HepG2 (cell line): ENCODE measurements at regions not wholly inside any gene's neighbourhood (a gene's known extent, or its start where the extent isn't known, plus 50 kb on each side); places are given as distances from the start of the nearest gene placed in this dataset.

Experiments
- ATAC-seq: fragments of 200-7000 bp; cut with Tn5 transposase; 3 replicates; pipeline ENCODE4 v1.9.1; 2020; ENCODE audit warnings: mild to moderate bottlenecking, moderate library complexity
- BruUV-seq: library from RNA; stranded (reverse); fragments of 400-500 nt; replicated peaks from 2 replicates; lab custom pipeline; 2021; lab: Mats Ljungman, UMichigan
- CTCF ChIA-PET: fragments of 300-600 bp; formaldehyde crosslinking; extraction: SDS; loops from one replicate; lab custom pipeline; 2021; ENCODE audit warnings: low total read pairs, inconsistent platforms, low intra/inter-chr PET ratio; lab: Yijun Ruan, JAX
- POLR2A ChIA-PET: fragments of 350-600 bp; sonication (Branson Sonifier 250); formaldehyde crosslinking; loops from one replicate; lab custom pipeline; 2020; ENCODE audit warnings: antibody characterized with exemption, inconsistent platforms; lab: Yijun Ruan, JAX
- DNase-seq: peaks from one replicate; pipeline ENCODE4 v3.0.0-alpha.2; 2015; ENCODE audit warnings: low spot score
- FAIRE-seq: peaks from 3 replicates; lab custom pipeline; 2011; peaks lifted over from hg19 to GRCh38; lab: Jason Lieb, UNC
- H2AFZ ChIP-seq: one replicate; pipeline ENCODE4 v1.6.1; 2011; ENCODE audit warnings: low read length, inconsistent platforms
- H3K27ac ChIP-seq: fragments of 300-600 bp; 3 replicates; pipeline ENCODE4 v1.8.0; 2011; ENCODE audit warnings: mixed run types, mild to moderate bottlenecking, mixed read lengths, low read length, inconsistent platforms; ENCODE audit not compliant: insufficient read depth; ENCODE audit errors: extremely low read length
- H3K27me3 ChIP-seq, 2 experiments: fragments of 200-600 bp in 1 of 2; 2 replicates in 1 of 2; 3 replicates in 1 of 2; pipeline versions ENCODE4 v1.6.0 to v1.8.0; 2011; ENCODE audit warnings: low read length in 2 of 2, mild to moderate bottlenecking in 2 of 2, moderate library complexity in 2 of 2, inconsistent platforms in 1 of 2; ENCODE audit not compliant: insufficient read depth in 2 of 2, control insufficient read depth in 1 of 2
- H3K36me3 ChIP-seq, 2 experiments: fragments of 200-600 bp in 1 of 2; replicated peaks in 1 of 2; 2 replicates in 1 of 2; 3 replicates in 1 of 2; pipeline versions ENCODE4 v1.5.1 to v1.8.0; 2011; ENCODE audit warnings: low read length in 2 of 2, inconsistent platforms in 1 of 2; ENCODE audit not compliant: insufficient read depth in 2 of 2, control insufficient read depth in 1 of 2
- H3K4me1 ChIP-seq: 2 replicates; pipeline ENCODE4 v1.5.1; 2012; ENCODE audit warnings: low read length, inconsistent platforms; ENCODE audit not compliant: insufficient read depth
- H3K4me2 ChIP-seq: 2 replicates; pipeline ENCODE4 v1.6.0; 2011; ENCODE audit warnings: low read depth, low read length, inconsistent platforms
- H3K4me3 ChIP-seq, 3 experiments: fragments of 200-600 bp in 1 of 3; sonication (generic), shearing (Covaris generic) in 1 of 3; replicated peaks in 1 of 3; 2 replicates each; pipeline ENCODE4 v1.5.1; 2011 to 2016; ENCODE audit warnings: low read length in 3 of 3, inconsistent platforms in 2 of 3, low read depth in 2 of 3, mild to moderate bottlenecking in 2 of 3, control low read depth in 1 of 3, mixed read lengths in 1 of 3; ENCODE audit not compliant: insufficient read depth in 1 of 3
- H3K79me2 ChIP-seq: one replicate; pipeline ENCODE4 v1.6.1; 2011; ENCODE audit warnings: low read length, inconsistent platforms; ENCODE audit not compliant: insufficient read depth
- H3K9ac ChIP-seq: 2 replicates; pipeline ENCODE4 v1.6.0; 2011; ENCODE audit warnings: mild to moderate bottlenecking, low read depth, low read length, inconsistent platforms; ENCODE audit not compliant: insufficient read depth
- H3K9me3 ChIP-seq: 2 replicates; pipeline ENCODE4 v1.5.1; 2012; ENCODE audit warnings: mild to moderate bottlenecking, low read length
- H4K20me1 ChIP-seq: 2 replicates; pipeline ENCODE4 v1.6.0; 2011; ENCODE audit warnings: inconsistent platforms, mild to moderate bottlenecking, low read length, moderate library complexity; ENCODE audit not compliant: insufficient read depth
- ATRX ChIP-seq: sonication (generic); formaldehyde crosslinking; IDR thresholded peaks from 2 replicates; pipeline ENCODE4 v1.4.0; 2020; ENCODE audit warnings: missing genetic modification reagents, borderline replicate concordance
- CREM ChIP-seq, 2 experiments: sonication (generic) in 1 of 2; formaldehyde crosslinking in 1 of 2; IDR thresholded peaks; 2 replicates each; pipeline versions ENCODE4 v1.4.0 to v1.6.1; 2016 to 2020; ENCODE audit warnings: antibody characterized with exemption in 1 of 2, mild to moderate bottlenecking in 1 of 2, missing genetic modification reagents in 1 of 2
- GLMP ChIP-seq: sonication (generic); formaldehyde crosslinking; IDR thresholded peaks from 2 replicates; pipeline ENCODE4 v1.9.0; 2021; ENCODE audit warnings: missing genetic modification reagents, mild to moderate bottlenecking, borderline replicate concordance
- HMG20A ChIP-seq: IDR thresholded peaks from 2 replicates; pipeline ENCODE4 v1.6.1; 2016; ENCODE audit warnings: borderline replicate concordance
- KDM6A ChIP-seq: IDR thresholded peaks from 2 replicates; pipeline ENCODE4 v1.6.1; 2016; ENCODE audit warnings: low read depth
- LRRFIP1 ChIP-seq: sonication (generic); formaldehyde crosslinking; conservative IDR thresholded peaks from 2 replicates; pipeline ENCODE4 v1.4.0; 2020; ENCODE audit warnings: missing genetic modification reagents
- NPAS2 ChIP-seq: sonication (generic); formaldehyde crosslinking; IDR thresholded peaks from 2 replicates; pipeline ENCODE4 v1.8.0; 2022; ENCODE audit warnings: mild to moderate bottlenecking, missing genetic modification reagents, borderline replicate concordance
- PAF1 ChIP-seq: IDR thresholded peaks from 2 replicates; pipeline ENCODE4 v1.6.1; 2016; ENCODE audit warnings: missing genetic modification reagents, missing compliant biosample characterization
- ZIK1 ChIP-seq: sonication (generic); formaldehyde crosslinking; IDR thresholded peaks from 2 replicates; pipeline ENCODE4 v1.5.0; 2020; ENCODE audit warnings: mild to moderate bottlenecking, low read depth, missing genetic modification reagents, borderline replicate concordance
- ZNF264 ChIP-seq: sonication (generic); formaldehyde crosslinking; IDR thresholded peaks from 2 replicates; pipeline ENCODE4 v1.4.0; 2020; ENCODE audit warnings: missing genetic modification reagents
- WGBS: methylation state at CpG from one replicate; pipeline ENCODE4 v1.1.6; 2017; ENCODE audit warnings: low lambda C conversion rate; 5-methylcytosine and 5-hydroxymethylcytosine counted together
- in situ Hi-C: cut with HindIII; loops from 2 replicates; pipeline ENCODE4 v1.10.0; 2017; ENCODE audit warnings: low pct_unique_long_range_greater_than_20kb; ENCODE audit not compliant: extremely low pct_ligation_motif_present
- intact Hi-C: fragments of 100-400 bp; cut with micrococcal nuclease; formaldehyde crosslinking; loops from one replicate; pipeline ENCODE4 v1.10.0; 2022; ENCODE audit not compliant: unreplicated experiment

- POLR2A ChIA-PET = no interaction called here
- H3K4me3 ChIP-seq = no peak overlapping the region
- CTCF ChIA-PET = no interaction called here
- BruUV-seq = no TSS peak
- in situ Hi-C loops = no loop called here
- TF ChIP-seq KDM6A (CRISPR knock-in tag) (no peak), GLMP (no peak), ATRX (CRISPR knock-in tag) (no peak), ZNF264 (CRISPR knock-in tag) (no peak), NPAS2 (CRISPR knock-in tag) (no peak), HMG20A (CRISPR knock-in tag) (no peak), ZIK1 (CRISPR knock-in tag) (no peak), CREM (IDR thresholded peaks at IDR 0.05) (no peak), CREM (CRISPR knock-in tag; IDR thresholded peaks at IDR 0.05) (no peak), LRRFIP1 (CRISPR knock-in tag) (no peak), PAF1 (CRISPR knock-in tag) (no peak)
- ATAC-seq = no peak
- FAIRE-seq = no peak
- H3K36me3 ChIP-seq = no peaks in the 10 kb centered on the region
- no peaks in the 10 kb centered on the region for H4K20me1 ChIP-seq
- H3K4me1 ChIP-seq = no peaks in the 10 kb centered on the region
- 13% methylated on average over 1 of the region's 1 CpG for WGBS
- no peaks in the 10 kb centered on the region for H3K9me3 ChIP-seq
- DNase-seq = no peak
- no peak overlapping the region for H3K9ac ChIP-seq
- H3K79me2 ChIP-seq = no peaks in the 10 kb centered on the region
- no peak overlapping the region for H3K27ac ChIP-seq
- intact Hi-C loops = no loop called here
- H3K27me3 ChIP-seq = no peaks in the 10 kb centered on the region
- no peak overlapping the region for H2AFZ ChIP-seq
- H3K4me2 ChIP-seq = no peak overlapping the region
Measured at GRCh38 chr12:74286254-74286653, 251.4 kb upstream of the ATXN7L3B start.
